ENCODE measurements at regions not wholly inside any gene's neighbourhood (a gene's known extent, or its start where the extent isn't known, plus 50 kb on each side); places are given as distances from the start of the nearest gene placed in this dataset.

DNA sequence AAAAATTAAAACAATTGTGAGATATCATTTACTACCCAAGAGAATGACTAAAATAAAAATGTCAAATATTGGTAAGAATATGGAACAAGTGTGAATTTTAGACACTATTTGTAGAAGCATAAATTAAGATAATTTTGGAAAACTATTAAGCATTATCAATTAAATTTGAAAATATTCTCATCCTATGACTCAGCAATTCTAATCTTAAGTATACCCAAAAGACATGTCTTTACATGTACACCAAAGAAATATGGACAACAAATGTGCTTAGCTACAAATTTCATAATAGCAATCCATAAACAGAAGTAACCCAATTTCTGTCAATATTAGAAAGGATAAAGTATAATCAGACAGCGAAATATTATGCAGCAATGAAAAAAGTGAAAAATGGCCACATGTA, 1032.2 kb upstream of the SEMA6D start:
- no peaks in the 10 kb centered on the region; a peak in 2 of 5 replicates for H3K9me3 Mint-ChIP-seq
- H2AFZ ChIP-seq (ENCODE audit: low read length): no peak overlapping the region

More for the DNA sequence above, 1032.2 kb upstream of the SEMA6D start:
- Histone ChIP-seq H3K14ac (ENCODE audit: insufficient read depth, low read length) (no peak overlapping the region), H3K4me2 (ENCODE audit: insufficient read depth, insufficient read length, low read length) (no peak overlapping the region), H2AK5ac (ENCODE audit: insufficient read length, low read length) (no peak overlapping the region), H3K9me3 (ENCODE audit: control insufficient read depth, low read depth, low read length) (no peaks in the 10 kb centered on the region), H3K56ac (ENCODE audit: insufficient read length, low read depth, low read length) (no peak overlapping the region), H3K23me2 (ENCODE audit: insufficient read length, low read depth, low read length, poor library complexity, severe bottlenecking) (no peaks in the 10 kb centered on the region), H2BK20ac (ENCODE audit: low read depth, low read length, poor library complexity, severe bottlenecking) (no peak overlapping the region), H4K91ac (ENCODE audit: insufficient read length, low read depth, low read length) (no peak overlapping the region), H2BK12ac (ENCODE audit: insufficient read length, low read depth, low read length) (no peak overlapping the region), H3K9ac (ENCODE audit: extremely low read depth, insufficient read length, low read length) (no peak overlapping the region), H4K20me1 (ENCODE audit: control insufficient read depth, insufficient read depth, insufficient read length) (no peaks in the 10 kb centered on the region), H2BK120ac (ENCODE audit: low read depth, low read length, poor library complexity, severe bottlenecking) (no peak overlapping the region), H3K27me3 (ENCODE audit: insufficient read depth, low read length) (no peaks in the 10 kb centered on the region), H3K18ac (ENCODE audit: insufficient read length, low read depth, low read length) (no peak overlapping the region), H3K4me1 (ENCODE audit: insufficient read depth, low read length) (no peaks in the 10 kb centered on the region; the same call in 1 of the 2 replicates), H3K4ac (ENCODE audit: low read depth, low read length) (no peak overlapping the region), H4K5ac (ENCODE audit: insufficient read length, low read depth, low read length) (no peak overlapping the region), H2BK5ac (ENCODE audit: insufficient read length, low read length) (no peak overlapping the region), H2BK15ac (ENCODE audit: low read depth, low read length) (no peak overlapping the region), H3K27ac (ENCODE audit: insufficient read length, low read depth, low read length) (no peak overlapping the region), H3K79me2 (ENCODE audit: insufficient read depth, low read length) (no peaks in the 10 kb centered on the region), H3T11ph (ENCODE audit: low read length) (no peak overlapping the region), H4K8ac (replicated peaks; ENCODE audit: insufficient read length, low read depth, low read length) (no peak overlapping the region), H3K79me1 (ENCODE audit: insufficient read depth, low read depth, low read length, poor library complexity, severe bottlenecking) (no peaks in the 10 kb centered on the region), H3K23ac (ENCODE audit: insufficient read length, low read depth, low read length) (no peak overlapping the region)
- H3K4me3 Mint-ChIP-seq: no peak overlapping the region
- no peak overlapping the region for H3K27ac Mint-ChIP-seq
- no peaks in the 10 kb centered on the region for H3K27me3 Mint-ChIP-seq (ENCODE audit: low read depth)
- peaks cover 9 to 11% of the 10 kb centered on the region in 2 experiments for H3K4me1 Mint-ChIP-seq
- H3K36me3 Mint-ChIP-seq (ENCODE audit: insufficient read depth in 1 of 3, low read depth in 3 of 3): no peaks in the 10 kb centered on the region
- DNase-seq: no peak
- TF ChIP-seq, protein P1, sequence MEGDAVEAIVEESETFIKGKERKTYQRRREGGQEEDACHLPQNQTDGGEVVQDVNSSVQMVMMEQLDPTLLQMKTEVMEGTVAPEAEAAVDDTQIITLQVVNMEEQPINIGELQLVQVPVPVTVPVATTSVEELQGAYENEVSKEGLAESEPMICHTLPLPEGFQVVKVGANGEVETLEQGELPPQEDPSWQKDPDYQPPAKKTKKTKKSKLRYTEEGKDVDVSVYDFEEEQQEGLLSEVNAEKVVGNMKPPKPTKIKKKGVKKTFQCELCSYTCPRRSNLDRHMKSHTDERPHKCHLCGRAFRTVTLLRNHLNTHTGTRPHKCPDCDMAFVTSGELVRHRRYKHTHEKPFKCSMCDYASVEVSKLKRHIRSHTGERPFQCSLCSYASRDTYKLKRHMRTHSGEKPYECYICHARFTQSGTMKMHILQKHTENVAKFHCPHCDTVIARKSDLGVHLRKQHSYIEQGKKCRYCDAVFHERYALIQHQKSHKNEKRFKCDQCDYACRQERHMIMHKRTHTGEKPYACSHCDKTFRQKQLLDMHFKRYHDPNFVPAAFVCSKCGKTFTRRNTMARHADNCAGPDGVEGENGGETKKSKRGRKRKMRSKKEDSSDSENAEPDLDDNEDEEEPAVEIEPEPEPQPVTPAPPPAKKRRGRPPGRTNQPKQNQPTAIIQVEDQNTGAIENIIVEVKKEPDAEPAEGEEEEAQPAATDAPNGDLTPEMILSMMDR (conservative IDR thresholded peaks at IDR 0.05): no peak
- no CpG with 5 or more reads among the region's 1 CpG for WGBS (ENCODE audit: extremely low coverage, insufficient read length, low lambda C conversion rate)

Data from H9 (cell line).